ENCODE measurements at regions not wholly inside any gene's neighbourhood (a gene's known extent, or its start where the extent isn't known, plus 50 kb on each side); places are given as distances from the start of the nearest gene placed in this dataset.
A peak's percentile ranks its signal among the peaks of the same experiment; 100 is the strongest.
"Not testable (repeated sequence)": the region's sequence is repeated elsewhere in the genome, so short reads cannot be mapped to it uniquely, and the experiment has no call there.

GRCh38 chr4:77220828-77221613 is 64.0 kb downstream of the CCNG2 start:
- no peak for DNase-seq (ENCODE audit: low read depth in 2 of 2)

- no peak for DNase-seq (ENCODE audit: low read depth in 2 of 2)
These were observed 68.0 kb downstream of the CCNG2 start for GRCh38 chr4:77225022-77225421.

GRCh38 chr4:77226939-77227705 is 70.1 kb downstream of the CCNG2 start:
- DNase-seq (ENCODE audit: low read depth in 2 of 2) = no peak

GRCh38 chr4:77229433-77229832 is 72.4 kb downstream of the CCNG2 start:
- DNase-seq (ENCODE audit: low read depth in 2 of 2) = no peak

GRCh38 chr4:77232653-77233052 is 75.6 kb downstream of the CCNG2 start:
- DNase-seq (ENCODE audit: low read depth in 2 of 2) = no peak

GRCh38 chr4:77235289-77235854 is 78.4 kb downstream of the CCNG2 start:
- DNase-seq (ENCODE audit: low read depth in 2 of 2) = no peak

GRCh38 chr4:77236806-77237205 is 79.8 kb downstream of the CCNG2 start:
- DNase-seq (ENCODE audit: low read depth in 2 of 2) = no peak

GRCh38 chr4:77240469-77241066 is 83.6 kb downstream of the CCNG2 start:
- DNase-seq (ENCODE audit: low read depth in 2 of 2) = peak in 1 of 2 donors; percentile 54

- DNase-seq (ENCODE audit: low read depth in 2 of 2) = no peak
These were observed 91.8 kb downstream of the CCNG2 start for GRCh38 chr4:77248805-77249204.

GRCh38 chr4:77251751-77252150 is 94.7 kb downstream of the CCNG2 start:
- DNase-seq (ENCODE audit: low read depth in 2 of 2) = no peak

GRCh38 chr4:77263247-77263646 is 106.2 kb downstream of the CCNG2 start:
- no peak for DNase-seq (ENCODE audit: low read depth in 2 of 2)

GRCh38 chr4:77263976-77264375 is 107.0 kb downstream of the CCNG2 start:
- not testable (repeated sequence) for DNase-seq (ENCODE audit: low read depth in 2 of 2)

- DNase-seq (ENCODE audit: low read depth in 2 of 2) = no peak
These were observed 107.8 kb downstream of the CCNG2 start for GRCh38 chr4:77264826-77265225.

- no peak for DNase-seq (ENCODE audit: low read depth in 2 of 2)
These were observed 111.1 kb downstream of the CCNG2 start for GRCh38 chr4:77268108-77268507.

- no peak for DNase-seq (ENCODE audit: low read depth in 2 of 2)
These were observed 112.5 kb downstream of the CCNG2 start for GRCh38 chr4:77269505-77269904.

GRCh38 chr4:77273412-77273811 is 116.4 kb downstream of the CCNG2 start:
- DNase-seq (ENCODE audit: low read depth in 2 of 2) = no peak

- not testable (repeated sequence) for DNase-seq (ENCODE audit: low read depth in 2 of 2)
These were observed 122.1 kb downstream of the CCNG2 start for GRCh38 chr4:77279114-77279513.

GRCh38 chr4:77282305-77282704 is 125.3 kb downstream of the CCNG2 start:
- DNase-seq (ENCODE audit: low read depth in 2 of 2) = no peak

GRCh38 chr4:77284036-77284435 is 127.0 kb downstream of the CCNG2 start:
- DNase-seq (ENCODE audit: low read depth in 2 of 2) = no peak

- DNase-seq (ENCODE audit: low read depth in 2 of 2) = no peak
These were observed 129.9 kb downstream of the CCNG2 start for GRCh38 chr4:77286906-77287305.

- DNase-seq (ENCODE audit: low read depth in 2 of 2) = no peak
These were observed 136.4 kb downstream of the CCNG2 start for GRCh38 chr4:77293426-77293825.

GRCh38 chr4:77300996-77301395 is 144.0 kb downstream of the CCNG2 start:
- not testable (repeated sequence) for DNase-seq (ENCODE audit: low read depth in 2 of 2)
